Panc1 (cell line): ENCODE measurements at regions not wholly inside any gene's neighbourhood (a gene's known extent, or its start where the extent isn't known, plus 50 kb on each side); places are given as distances from the start of the nearest gene placed in this dataset.

ENCODE experiments used
- ATAC-seq: fragments of 200-7000 bp; cut with Tn5 transposase; 2 replicates; pipeline ENCODE4 v1.9.1; 2020; ENCODE audit warnings: mild to moderate bottlenecking, moderate library complexity
- BruUV-seq: library from RNA; stranded (reverse); fragments of 400-500 nt; replicated peaks from 2 replicates; lab custom pipeline; 2021; lab: Mats Ljungman, UMichigan
- CTCF ChIA-PET: fragments of 300-600 bp; sonication (Branson Sonifier 250); formaldehyde crosslinking; loops from one replicate; lab custom pipeline; 2022; ENCODE audit warnings: antibody characterized with exemption; lab: Charles Lee
- POLR2A ChIA-PET: fragments of 300-600 bp; sonication (Branson Sonifier 250); formaldehyde crosslinking; loops from one replicate; lab custom pipeline; 2022; ENCODE audit warnings: antibody characterized with exemption; lab: Charles Lee
- DNase-seq: peaks from one replicate; pipeline ENCODE4 v3.0.0-alpha.2; 2010; ENCODE audit warnings: low read depth, low spot score
- H3K27ac ChIP-seq: 2 replicates; pipeline ENCODE4 v1.5.1; 2011; ENCODE audit warnings: mild to moderate bottlenecking, low read length, inconsistent platforms
- H3K27me3 ChIP-seq: fragments of 200-500 bp; sonication (Bioruptor generic); 2 replicates; pipeline ENCODE4 v1.6.0; 2014; ENCODE audit warnings: low read length, inconsistent platforms; ENCODE audit not compliant: control insufficient read depth, insufficient read depth
- H3K36me3 ChIP-seq: fragments of 200-500 bp; sonication (Bioruptor generic); 2 replicates; pipeline ENCODE4 v1.5.1; 2014; ENCODE audit warnings: inconsistent platforms, mild to moderate bottlenecking, low read length, moderate library complexity; ENCODE audit not compliant: control insufficient read depth, insufficient read depth
- H3K4me1 ChIP-seq: 2 replicates; pipeline ENCODE4 v1.5.1; 2011; ENCODE audit warnings: inconsistent platforms, mild to moderate bottlenecking, low read length, moderate library complexity; ENCODE audit not compliant: control insufficient read depth, insufficient read depth
- H3K4me3 ChIP-seq, 2 experiments: 2 replicates each; pipeline ENCODE4 v1.5.1; 2011 to 2012; ENCODE audit warnings: low read depth in 2 of 2, low read length in 2 of 2, mild to moderate bottlenecking in 2 of 2, inconsistent platforms in 1 of 2, moderate library complexity in 1 of 2
- H3K9me3 ChIP-seq: fragments of 200-500 bp; sonication (Bioruptor generic); 2 replicates; pipeline ENCODE4 v1.5.1; 2014; ENCODE audit warnings: low read depth, mild to moderate bottlenecking, inconsistent platforms, low read length, moderate library complexity; ENCODE audit not compliant: control insufficient read depth, insufficient read depth
- POLR2AphosphoS5 ChIP-seq: IDR thresholded peaks from 2 replicates; pipeline ENCODE4 v1.6.1; 2012; ENCODE audit warnings: mild to moderate bottlenecking, low read depth, low read length, moderate library complexity
- SIN3A ChIP-seq: IDR thresholded peaks from 2 replicates; pipeline ENCODE4 v1.6.1; 2012; ENCODE audit warnings: low read depth, mild to moderate bottlenecking, low read length, moderate library complexity, borderline replicate concordance; ENCODE audit not compliant: insufficient read depth
- TCF7L2 ChIP-seq: IDR thresholded peaks from 2 replicates; pipeline ENCODE4 v1.6.1; 2011; ENCODE audit warnings: mild to moderate bottlenecking, low read depth, low read length, inconsistent platforms
- in situ Hi-C: cut with HindIII; loops from 2 replicates; pipeline ENCODE4 v1.10.0; 2016; ENCODE audit warnings: low sequenced_read_pairs, low pct_unique_long_range_greater_than_20kb
- intact Hi-C: fragments of 100-400 bp; cut with micrococcal nuclease; formaldehyde crosslinking; loops from one replicate; pipeline ENCODE4 v1.10.0; 2022; ENCODE audit not compliant: unreplicated experiment
- TF ChIP-seq, protein P1 (sequence below), 2 experiments: IDR thresholded peaks; 2 replicates each; pipeline ENCODE4 v1.6.1; 2011 to 2012; ENCODE audit warnings: low read depth in 2 of 2, control low read depth in 1 of 2, low read length in 1 of 2, mild to moderate bottlenecking in 1 of 2, moderate library complexity in 1 of 2; ENCODE audit not compliant: insufficient read depth in 1 of 2
- TF ChIP-seq, protein P2 (sequence below): fragments of 450-650 bp; IDR thresholded peaks from 2 replicates; pipeline ENCODE4 v1.5.1; 2017; ENCODE audit warnings: mild to moderate bottlenecking

DNA sequence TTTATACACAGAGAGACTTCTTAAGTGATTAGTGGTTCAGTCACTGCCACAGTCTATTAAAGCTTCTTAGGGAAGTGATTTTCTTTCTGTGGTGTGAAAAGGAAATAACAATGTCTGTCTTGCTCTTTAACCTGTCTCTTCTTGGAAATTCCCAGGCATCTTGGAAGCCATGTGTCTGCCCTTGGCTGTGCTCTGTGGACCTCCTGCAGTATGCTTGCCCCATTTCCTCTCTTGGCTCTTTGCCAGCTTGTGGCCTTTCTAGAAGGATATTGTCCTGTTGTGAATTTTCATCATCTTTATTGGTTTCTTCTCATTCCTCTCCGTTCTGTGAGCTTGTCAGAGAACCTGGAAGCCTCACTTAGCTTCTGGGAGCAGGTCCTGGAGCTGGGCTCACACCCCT, 338.4 kb upstream of the C2CD4B start:
- CTCF ChIA-PET, result interaction anchor here (0.6 kb wide), 1 partner anchor 350 kb away, joined by 3 read pairs; no protein-coding TSS in a partner anchor
- POLR2A ChIA-PET, result no interaction called here
- Histone ChIP-seq H3K27ac (no peak overlapping the region), H3K27me3 (no peaks in the 10 kb centered on the region), H3K4me3 (no peak overlapping the region), H3K4me1 (no peaks in the 10 kb centered on the region), H3K36me3 (no peaks in the 10 kb centered on the region), H3K9me3 (no peaks in the 10 kb centered on the region)
- DNase-seq, result no peak
- in situ Hi-C loops, result no loop called here
- TF ChIP-seq, protein P1, sequence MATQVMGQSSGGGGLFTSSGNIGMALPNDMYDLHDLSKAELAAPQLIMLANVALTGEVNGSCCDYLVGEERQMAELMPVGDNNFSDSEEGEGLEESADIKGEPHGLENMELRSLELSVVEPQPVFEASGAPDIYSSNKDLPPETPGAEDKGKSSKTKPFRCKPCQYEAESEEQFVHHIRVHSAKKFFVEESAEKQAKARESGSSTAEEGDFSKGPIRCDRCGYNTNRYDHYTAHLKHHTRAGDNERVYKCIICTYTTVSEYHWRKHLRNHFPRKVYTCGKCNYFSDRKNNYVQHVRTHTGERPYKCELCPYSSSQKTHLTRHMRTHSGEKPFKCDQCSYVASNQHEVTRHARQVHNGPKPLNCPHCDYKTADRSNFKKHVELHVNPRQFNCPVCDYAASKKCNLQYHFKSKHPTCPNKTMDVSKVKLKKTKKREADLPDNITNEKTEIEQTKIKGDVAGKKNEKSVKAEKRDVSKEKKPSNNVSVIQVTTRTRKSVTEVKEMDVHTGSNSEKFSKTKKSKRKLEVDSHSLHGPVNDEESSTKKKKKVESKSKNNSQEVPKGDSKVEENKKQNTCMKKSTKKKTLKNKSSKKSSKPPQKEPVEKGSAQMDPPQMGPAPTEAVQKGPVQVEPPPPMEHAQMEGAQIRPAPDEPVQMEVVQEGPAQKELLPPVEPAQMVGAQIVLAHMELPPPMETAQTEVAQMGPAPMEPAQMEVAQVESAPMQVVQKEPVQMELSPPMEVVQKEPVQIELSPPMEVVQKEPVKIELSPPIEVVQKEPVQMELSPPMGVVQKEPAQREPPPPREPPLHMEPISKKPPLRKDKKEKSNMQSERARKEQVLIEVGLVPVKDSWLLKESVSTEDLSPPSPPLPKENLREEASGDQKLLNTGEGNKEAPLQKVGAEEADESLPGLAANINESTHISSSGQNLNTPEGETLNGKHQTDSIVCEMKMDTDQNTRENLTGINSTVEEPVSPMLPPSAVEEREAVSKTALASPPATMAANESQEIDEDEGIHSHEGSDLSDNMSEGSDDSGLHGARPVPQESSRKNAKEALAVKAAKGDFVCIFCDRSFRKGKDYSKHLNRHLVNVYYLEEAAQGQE (IDR thresholded peaks at IDR 0.05; ENCODE audit: insufficient read depth in 1 of 2, low read depth in 2 of 2, low read length in 1 of 2), result no peak
- TF ChIP-seq, protein P2, sequence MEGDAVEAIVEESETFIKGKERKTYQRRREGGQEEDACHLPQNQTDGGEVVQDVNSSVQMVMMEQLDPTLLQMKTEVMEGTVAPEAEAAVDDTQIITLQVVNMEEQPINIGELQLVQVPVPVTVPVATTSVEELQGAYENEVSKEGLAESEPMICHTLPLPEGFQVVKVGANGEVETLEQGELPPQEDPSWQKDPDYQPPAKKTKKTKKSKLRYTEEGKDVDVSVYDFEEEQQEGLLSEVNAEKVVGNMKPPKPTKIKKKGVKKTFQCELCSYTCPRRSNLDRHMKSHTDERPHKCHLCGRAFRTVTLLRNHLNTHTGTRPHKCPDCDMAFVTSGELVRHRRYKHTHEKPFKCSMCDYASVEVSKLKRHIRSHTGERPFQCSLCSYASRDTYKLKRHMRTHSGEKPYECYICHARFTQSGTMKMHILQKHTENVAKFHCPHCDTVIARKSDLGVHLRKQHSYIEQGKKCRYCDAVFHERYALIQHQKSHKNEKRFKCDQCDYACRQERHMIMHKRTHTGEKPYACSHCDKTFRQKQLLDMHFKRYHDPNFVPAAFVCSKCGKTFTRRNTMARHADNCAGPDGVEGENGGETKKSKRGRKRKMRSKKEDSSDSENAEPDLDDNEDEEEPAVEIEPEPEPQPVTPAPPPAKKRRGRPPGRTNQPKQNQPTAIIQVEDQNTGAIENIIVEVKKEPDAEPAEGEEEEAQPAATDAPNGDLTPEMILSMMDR, result no peak
- TF ChIP-seq POLR2AphosphoS5, result no peak
- no peak for TF ChIP-seq SIN3A
- TF ChIP-seq TCF7L2, result no peak
- ATAC-seq, result no peak
- intact Hi-C loops, result no loop called here
- no TSS peak for BruUV-seq

DNA sequence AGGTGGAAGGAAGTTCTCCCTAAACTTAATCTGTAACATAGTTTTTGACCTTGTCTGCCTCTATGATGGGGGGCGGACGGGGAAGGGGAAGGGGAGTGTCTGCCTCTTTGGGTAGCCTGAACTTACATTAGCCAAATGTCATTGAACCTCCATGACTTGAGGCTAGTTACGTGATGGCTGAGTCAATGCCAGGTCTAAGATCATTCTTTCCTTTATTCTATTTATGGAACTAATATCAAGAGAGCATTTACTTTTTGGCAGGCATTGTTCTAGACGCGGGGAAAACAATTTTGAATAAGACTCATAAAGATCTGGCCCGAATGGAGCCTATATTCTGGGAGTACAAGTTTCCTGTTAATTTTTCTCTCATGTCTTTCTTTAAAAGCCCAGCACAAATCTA, 340.7 kb upstream of the C2CD4B start:
- no TSS peak for BruUV-seq
- in situ Hi-C loops (no loop called here), intact Hi-C loops (no loop called here)
- Histone ChIP-seq H3K4me1 (no peaks in the 10 kb centered on the region), H3K4me3 (no peak overlapping the region), H3K27me3 (no peaks in the 10 kb centered on the region), H3K27ac (no peak overlapping the region), H3K9me3 (no peaks in the 10 kb centered on the region), H3K36me3 (no peaks in the 10 kb centered on the region)
- DNase-seq (no peak), ATAC-seq (no peak)
- CTCF ChIA-PET, result no interaction called here
- POLR2A ChIA-PET, result no interaction called here
- TF ChIP-seq TCF7L2 (no peak), SIN3A (no peak), POLR2AphosphoS5 (no peak)
- TF ChIP-seq, protein P2, result no peak
- TF ChIP-seq, protein P1 (IDR thresholded peaks at IDR 0.05; ENCODE audit: insufficient read depth in 1 of 2, low read depth in 2 of 2, low read length in 1 of 2), result no peak
